C4-2B (cell line): ENCODE measurements at regions not wholly inside any gene's neighbourhood (a gene's known extent, or its start where the extent isn't known, plus 50 kb on each side); places are given as distances from the start of the nearest gene placed in this dataset.
"Not testable (repeated sequence)": the region's sequence is repeated elsewhere in the genome, so short reads cannot be mapped to it uniquely, and the experiment has no call there.

Source experiments
- ZFX ChIP-seq: fragments of 450-650 bp; IDR thresholded peaks from 2 replicates; pipeline ENCODE4 v1.6.1; 2017
- TF ChIP-seq, protein P1 (sequence below): fragments of 450-650 bp; conservative IDR thresholded peaks from 2 replicates; pipeline ENCODE4 v1.5.1; 2017; ENCODE audit warnings: mild to moderate bottlenecking

DNA sequence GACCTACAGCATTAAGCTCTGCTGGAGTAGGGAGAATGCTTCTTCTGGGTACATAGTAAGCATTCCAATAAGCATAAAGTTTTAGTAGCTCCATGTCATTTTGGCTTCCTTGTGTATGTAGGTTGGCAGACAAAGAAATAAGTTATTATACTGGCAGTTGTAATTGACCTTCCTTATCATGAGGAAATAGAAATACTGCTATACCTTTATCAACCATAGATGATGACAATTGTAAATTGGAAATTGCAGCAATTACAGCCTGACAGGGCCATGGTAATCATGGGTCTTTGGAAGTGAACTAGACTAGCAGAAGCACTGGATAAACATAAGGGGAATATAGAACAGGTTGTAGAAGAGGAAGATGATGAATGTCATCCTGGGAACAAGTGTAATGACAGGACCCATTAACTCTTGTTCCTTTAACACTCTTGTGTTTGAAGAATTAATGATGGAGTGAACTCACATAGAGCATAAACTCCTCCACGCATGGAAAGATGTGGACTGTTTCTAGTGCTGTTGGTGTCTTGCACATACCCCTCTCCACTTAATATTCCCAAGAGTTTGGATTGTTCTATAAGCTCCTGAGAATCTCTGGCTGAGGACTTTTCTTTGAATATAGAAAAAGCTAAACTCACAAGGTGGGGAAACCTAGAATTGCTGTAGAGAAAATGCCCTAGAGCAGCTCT is 137.5 kb downstream of the OR4F15 start:
- TF ChIP-seq, protein P1, sequence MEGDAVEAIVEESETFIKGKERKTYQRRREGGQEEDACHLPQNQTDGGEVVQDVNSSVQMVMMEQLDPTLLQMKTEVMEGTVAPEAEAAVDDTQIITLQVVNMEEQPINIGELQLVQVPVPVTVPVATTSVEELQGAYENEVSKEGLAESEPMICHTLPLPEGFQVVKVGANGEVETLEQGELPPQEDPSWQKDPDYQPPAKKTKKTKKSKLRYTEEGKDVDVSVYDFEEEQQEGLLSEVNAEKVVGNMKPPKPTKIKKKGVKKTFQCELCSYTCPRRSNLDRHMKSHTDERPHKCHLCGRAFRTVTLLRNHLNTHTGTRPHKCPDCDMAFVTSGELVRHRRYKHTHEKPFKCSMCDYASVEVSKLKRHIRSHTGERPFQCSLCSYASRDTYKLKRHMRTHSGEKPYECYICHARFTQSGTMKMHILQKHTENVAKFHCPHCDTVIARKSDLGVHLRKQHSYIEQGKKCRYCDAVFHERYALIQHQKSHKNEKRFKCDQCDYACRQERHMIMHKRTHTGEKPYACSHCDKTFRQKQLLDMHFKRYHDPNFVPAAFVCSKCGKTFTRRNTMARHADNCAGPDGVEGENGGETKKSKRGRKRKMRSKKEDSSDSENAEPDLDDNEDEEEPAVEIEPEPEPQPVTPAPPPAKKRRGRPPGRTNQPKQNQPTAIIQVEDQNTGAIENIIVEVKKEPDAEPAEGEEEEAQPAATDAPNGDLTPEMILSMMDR, result not testable (repeated sequence)
- TF ChIP-seq ZFX, result not testable (repeated sequence)
